SK-N-SH treated with all-trans-retinoic acid at 6 μM for 48 hours (cell line): ENCODE measurements at regions not wholly inside any gene's neighbourhood (a gene's known extent, or its start where the extent isn't known, plus 50 kb on each side); places are given as distances from the start of the nearest gene placed in this dataset.

Experiments
- ATAC-seq: fragments of 200-7000 bp; cut with Tn5 transposase; 3 replicates; pipeline ENCODE4 v1.9.1; 2020; ENCODE audit warnings: mild to moderate bottlenecking, moderate library complexity
- BACH2 ChIP-seq: fragments of 250-450 bp; sonication (Bioruptor Pico); IDR thresholded peaks from 2 replicates; pipeline ENCODE4 v1.9.0; 2021; ENCODE audit warnings: mild to moderate bottlenecking, borderline replicate concordance
- CREB5 ChIP-seq: fragments of 250-450 bp; sonication (Bioruptor Pico); IDR thresholded peaks from 2 replicates; pipeline ENCODE4 v1.5.1; 2020; ENCODE audit warnings: low read depth, mild to moderate bottlenecking, moderate library complexity
- ISL1 ChIP-seq: fragments of 250-450 bp; sonication (Bioruptor Pico); IDR thresholded peaks from 2 replicates; pipeline ENCODE4 v2.1.2; 2022; ENCODE audit warnings: mild to moderate bottlenecking, moderate library complexity
- POU6F1 ChIP-seq: fragments of 250-450 bp; sonication (Bioruptor Pico); IDR thresholded peaks from 2 replicates; pipeline ENCODE4 v1.8.0; 2021; ENCODE audit warnings: low read depth, mild to moderate bottlenecking, moderate library complexity, borderline replicate concordance
- PPARA ChIP-seq: fragments of 250-450 bp; sonication (Bioruptor Pico); IDR thresholded peaks from 2 replicates; pipeline ENCODE4 v1.5.0; 2020; ENCODE audit warnings: mild to moderate bottlenecking, borderline replicate concordance
- RARB ChIP-seq: fragments of 250-450 bp; sonication (Bioruptor Pico); IDR thresholded peaks from 2 replicates; pipeline ENCODE4 v1.8.0; 2021; ENCODE audit warnings: mild to moderate bottlenecking, moderate library complexity
- SNAI2 ChIP-seq: fragments of 250-450 bp; sonication (Bioruptor Pico); IDR thresholded peaks from 2 replicates; pipeline ENCODE4 v1.5.0; 2020; ENCODE audit warnings: mild to moderate bottlenecking, moderate library complexity
- ZC3H10 ChIP-seq: fragments of 250-450 bp; sonication (Bioruptor Pico); IDR thresholded peaks from 2 replicates; pipeline ENCODE4 v1.5.1; 2021; ENCODE audit warnings: mild to moderate bottlenecking, moderate library complexity
- ZFP30 ChIP-seq: fragments of 450-650 bp; formaldehyde crosslinking; IDR thresholded peaks from 2 replicates; pipeline ENCODE4 v1.5.0; 2022; ENCODE audit warnings: mild to moderate bottlenecking, moderate library complexity
- ZNF70 ChIP-seq: fragments of 450-650 bp; formaldehyde crosslinking; IDR thresholded peaks from 2 replicates; pipeline ENCODE4 v1.5.0; 2020; ENCODE audit warnings: mild to moderate bottlenecking, moderate library complexity
- ZNF8 ChIP-seq: fragments of 450-650 bp; formaldehyde crosslinking; IDR thresholded peaks from 2 replicates; pipeline ENCODE4 v1.5.0; 2020; ENCODE audit warnings: mild to moderate bottlenecking, moderate library complexity
- TF ChIP-seq, protein P1 (sequence below): fragments of 250-450 bp; sonication (Bioruptor Pico); IDR thresholded peaks from 2 replicates; pipeline ENCODE4 v1.5.1; 2021; ENCODE audit warnings: mild to moderate bottlenecking, moderate library complexity

DNA sequence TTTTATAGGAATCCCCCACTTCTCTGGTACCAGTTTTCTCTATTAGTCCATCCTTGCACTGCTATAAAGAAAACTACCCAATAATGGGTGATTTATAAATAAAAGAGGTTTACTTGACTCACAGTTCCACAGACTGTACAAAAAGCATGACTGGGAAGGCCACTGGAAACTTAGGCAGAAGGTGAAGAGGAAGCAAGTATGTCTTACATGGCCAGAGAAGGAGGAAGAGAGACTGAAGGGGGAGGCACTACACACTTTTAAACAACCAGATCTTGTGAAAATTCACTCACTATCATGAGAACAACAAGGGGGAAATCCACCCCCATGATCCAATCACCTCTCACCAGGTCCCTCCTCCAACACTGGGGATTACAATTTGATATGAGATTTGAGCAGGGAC, 68.9 kb upstream of the GNAZ start (continued):
- no peak for TF ChIP-seq ZFP30
- no peak for TF ChIP-seq POU6F1 (CRISPR knock-in tag)
- no peak for TF ChIP-seq RARB (CRISPR knock-in tag)

GRCh38 chr22:23002612-23003180, 67.6 kb upstream of the GNAZ start:
- ATAC-seq = no peak
- TF ChIP-seq, protein P1, sequence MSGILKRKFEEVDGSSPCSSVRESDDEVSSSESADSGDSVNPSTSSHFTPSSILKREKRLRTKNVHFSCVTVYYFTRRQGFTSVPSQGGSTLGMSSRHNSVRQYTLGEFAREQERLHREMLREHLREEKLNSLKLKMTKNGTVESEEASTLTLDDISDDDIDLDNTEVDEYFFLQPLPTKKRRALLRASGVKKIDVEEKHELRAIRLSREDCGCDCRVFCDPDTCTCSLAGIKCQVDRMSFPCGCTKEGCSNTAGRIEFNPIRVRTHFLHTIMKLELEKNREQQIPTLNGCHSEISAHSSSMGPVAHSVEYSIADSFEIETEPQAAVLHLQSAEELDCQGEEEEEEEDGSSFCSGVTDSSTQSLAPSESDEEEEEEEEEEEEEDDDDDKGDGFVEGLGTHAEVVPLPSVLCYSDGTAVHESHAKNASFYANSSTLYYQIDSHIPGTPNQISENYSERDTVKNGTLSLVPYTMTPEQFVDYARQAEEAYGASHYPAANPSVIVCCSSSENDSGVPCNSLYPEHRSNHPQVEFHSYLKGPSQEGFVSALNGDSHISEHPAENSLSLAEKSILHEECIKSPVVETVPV = no peak

GRCh38 chr22:23007823-23008222, 62.5 kb upstream of the GNAZ start:
- no peak for ATAC-seq
- no peak for TF ChIP-seq BACH2 (CRISPR knock-in tag)
- no peak for TF ChIP-seq ZNF70 (CRISPR knock-in tag)
- TF ChIP-seq SNAI2 (CRISPR knock-in tag) = no peak
- no peak for TF ChIP-seq CREB5 (CRISPR knock-in tag)
- TF ChIP-seq ISL1 (CRISPR knock-in tag) = no peak
- TF ChIP-seq, all 23 proteins: peak for 0

DNA sequence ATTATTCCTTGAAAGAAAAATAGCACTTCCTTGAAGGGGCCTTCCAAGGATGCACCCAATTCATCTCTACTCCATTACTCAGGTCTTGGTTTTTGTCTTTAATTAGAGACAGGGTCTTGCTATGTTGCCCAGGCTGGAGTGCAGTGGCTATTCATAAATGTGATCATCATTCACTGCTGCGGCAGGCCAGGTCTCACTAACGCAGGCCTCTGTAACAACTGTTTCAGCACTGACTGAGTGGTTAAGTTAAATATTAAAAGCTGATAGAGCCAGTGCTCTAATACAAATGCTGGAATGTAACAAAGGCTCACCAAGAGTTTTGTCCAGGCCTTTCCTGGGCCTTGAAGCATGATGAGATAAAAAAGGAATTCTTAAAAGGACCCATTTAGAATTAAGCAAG, 61.4 kb upstream of the GNAZ start:
- no peak for TF ChIP-seq PPARA (CRISPR knock-in tag)
- no peak for TF ChIP-seq BACH2 (CRISPR knock-in tag)
- TF ChIP-seq ZC3H10 (CRISPR knock-in tag) = no peak
- TF ChIP-seq ZNF8 (CRISPR knock-in tag) = no peak
- TF ChIP-seq, protein P1 = no peak
- ATAC-seq = no peak
